NCI-H82 treated with DMSO at 0.1 percent for 48 hours (cell line): ENCODE measurements at regions not wholly inside any gene's neighbourhood (a gene's known extent, or its start where the extent isn't known, plus 50 kb on each side); places are given as distances from the start of the nearest gene placed in this dataset.
"Not testable (repeated sequence)": the region's sequence is repeated elsewhere in the genome, so short reads cannot be mapped to it uniquely, and the experiment has no call there.

ENCODE experiments used
- DNase-seq: peaks from one replicate; lab custom pipeline; 2025; ENCODE audit not compliant: unreplicated experiment; lab: John Stamatoyannopoulos, UW

DNA sequence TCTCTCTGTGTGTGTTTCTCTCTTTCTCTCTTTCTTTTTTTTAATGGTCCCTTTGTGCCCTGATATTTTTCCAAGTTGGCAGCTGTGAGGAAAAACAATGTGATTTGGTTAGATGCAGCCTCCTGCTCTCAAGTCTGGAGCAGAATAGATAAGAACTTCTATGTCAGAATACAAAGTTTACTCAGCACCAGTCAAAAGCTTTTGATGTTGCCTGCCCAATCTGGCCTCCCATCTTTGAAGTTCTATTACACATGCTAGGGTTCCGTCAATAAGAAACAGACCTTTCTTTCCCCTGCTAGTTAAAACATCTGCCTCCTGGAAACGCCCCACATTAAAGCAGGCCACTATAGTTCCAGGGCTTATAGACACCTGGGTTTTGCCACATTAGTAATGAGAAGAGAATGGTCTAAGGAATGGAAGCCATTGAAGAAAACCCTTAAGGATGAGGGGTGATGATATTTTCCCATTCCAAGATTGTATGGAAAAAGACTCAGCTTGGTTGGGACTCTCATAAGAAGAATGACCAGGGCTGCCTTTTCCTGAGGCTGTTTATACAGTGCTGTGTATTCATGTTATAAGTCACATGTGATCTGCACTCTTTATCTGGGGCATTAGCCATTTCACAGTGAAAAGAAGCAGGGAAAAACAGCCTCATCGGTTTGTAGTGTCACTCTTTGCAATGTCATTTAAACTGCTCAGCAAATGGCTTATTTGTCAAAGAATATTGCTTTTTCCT, 414.7 kb upstream of the PROX1 start:
- DNase-seq = no peak

DNA sequence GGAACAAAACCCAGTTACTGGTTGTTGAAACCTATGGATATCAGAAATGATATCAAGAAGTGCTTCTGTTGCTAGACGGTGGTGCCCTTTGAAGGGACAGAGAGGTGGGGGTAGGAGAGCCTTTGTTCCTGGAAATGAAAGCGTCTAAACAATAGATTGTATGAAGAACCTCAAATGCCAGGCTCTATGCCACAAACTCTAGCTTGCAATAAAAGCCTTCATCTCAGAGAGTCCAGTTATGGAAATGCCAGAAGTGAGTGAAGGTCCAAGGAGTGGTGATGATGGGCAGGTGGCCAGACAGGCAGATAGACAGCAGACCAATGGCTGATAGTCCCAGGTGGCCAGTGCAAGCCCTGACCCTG, 414.1 kb upstream of the PROX1 start:
- no peak for DNase-seq

DNA sequence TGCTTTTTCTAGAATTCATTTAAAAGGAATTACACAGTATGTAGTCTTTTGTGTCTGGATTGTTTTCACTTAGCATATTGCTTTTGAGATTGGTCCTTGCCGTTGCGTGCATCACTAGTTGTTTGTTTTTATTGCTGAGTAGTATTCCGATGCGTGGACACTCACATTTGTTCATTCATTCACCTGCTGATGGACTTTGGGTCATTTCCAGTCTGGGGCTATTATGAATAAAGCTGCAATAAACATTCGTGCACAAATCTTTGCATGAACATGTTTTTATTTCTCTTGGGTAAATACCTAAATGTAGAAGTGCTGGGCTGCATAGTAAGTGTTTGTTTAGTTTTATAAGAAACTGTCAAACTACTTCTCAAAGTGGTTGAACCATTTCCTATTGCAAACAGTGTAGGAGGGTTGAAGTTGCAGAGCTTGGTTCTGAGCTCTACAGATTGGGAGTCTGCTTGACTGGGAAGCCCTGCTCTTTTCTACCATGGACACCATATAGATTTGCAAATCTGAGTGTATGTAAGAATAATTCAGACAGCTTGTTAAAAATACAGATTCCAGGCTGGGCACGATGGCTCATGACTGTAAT, 404.7 kb upstream of the PROX1 start:
- DNase-seq = no peak

DNA sequence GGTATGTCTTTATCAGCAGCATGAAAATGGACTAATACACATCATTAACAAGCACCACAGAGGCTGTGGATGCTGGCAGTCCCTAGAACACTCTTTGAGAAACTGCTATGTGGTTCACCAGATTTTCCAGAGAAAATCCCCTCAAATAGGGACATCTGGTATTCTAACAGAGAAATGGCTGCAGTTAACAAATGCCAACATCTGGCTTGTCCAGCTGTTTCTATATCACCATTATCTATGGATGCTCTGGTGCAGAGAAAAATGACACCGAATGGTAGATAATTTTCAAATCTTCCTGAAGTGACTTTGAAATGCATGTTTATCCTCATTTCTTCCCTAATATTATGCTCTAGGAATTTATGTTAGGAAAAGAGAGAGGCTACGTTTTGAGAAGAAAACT, 403.5 kb upstream of the PROX1 start:
- DNase-seq = no peak

DNA sequence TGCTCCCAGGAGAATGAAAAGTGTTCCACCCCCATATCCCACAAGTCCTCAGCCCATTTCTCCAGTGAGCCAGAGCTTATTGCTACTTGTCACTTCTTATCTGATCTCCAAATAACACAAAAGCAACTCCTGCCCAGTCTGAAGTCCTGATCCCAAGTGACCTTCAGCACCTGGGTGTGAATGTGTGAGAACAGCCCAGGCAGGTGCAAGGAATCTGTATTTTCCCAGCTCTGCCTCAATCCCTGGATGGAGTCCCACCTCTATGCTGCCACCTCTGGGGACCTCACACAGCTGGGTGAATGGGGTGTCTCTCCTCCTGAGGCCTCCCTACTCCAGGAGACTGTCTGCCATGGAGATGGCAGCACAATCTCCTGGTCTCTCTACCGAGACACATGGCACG, 402.4 kb upstream of the PROX1 start:
- no peak for DNase-seq

DNA sequence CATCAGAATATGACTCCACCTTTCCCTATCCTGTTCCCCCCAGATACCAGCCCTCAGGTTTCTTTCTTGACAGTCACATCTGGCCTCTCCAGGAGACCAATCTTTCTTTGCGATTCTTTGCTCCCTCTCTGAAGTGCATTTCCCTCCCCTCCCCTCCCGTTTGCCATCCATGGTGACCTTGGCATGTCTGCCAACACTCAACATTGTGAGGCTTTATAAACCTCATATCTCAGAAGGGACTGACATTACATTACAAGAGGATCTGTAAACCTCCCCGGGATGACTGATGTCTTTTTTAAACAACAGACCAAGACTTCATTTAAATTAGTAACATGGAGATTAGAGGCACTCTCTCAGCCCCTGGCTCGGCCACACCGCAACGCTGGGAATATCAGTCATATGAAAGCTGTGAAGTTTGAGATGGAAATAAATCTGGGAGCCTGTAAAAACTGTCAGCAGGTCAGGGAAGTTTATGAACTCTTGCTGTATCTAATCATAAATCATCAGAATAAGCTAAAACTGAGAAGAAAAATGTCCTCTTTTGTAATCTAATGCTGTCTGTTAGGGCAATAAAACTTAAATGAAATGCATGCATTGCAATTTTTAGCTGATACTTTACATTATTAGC, 401.7 kb upstream of the PROX1 start:
- no peak for DNase-seq

DNA sequence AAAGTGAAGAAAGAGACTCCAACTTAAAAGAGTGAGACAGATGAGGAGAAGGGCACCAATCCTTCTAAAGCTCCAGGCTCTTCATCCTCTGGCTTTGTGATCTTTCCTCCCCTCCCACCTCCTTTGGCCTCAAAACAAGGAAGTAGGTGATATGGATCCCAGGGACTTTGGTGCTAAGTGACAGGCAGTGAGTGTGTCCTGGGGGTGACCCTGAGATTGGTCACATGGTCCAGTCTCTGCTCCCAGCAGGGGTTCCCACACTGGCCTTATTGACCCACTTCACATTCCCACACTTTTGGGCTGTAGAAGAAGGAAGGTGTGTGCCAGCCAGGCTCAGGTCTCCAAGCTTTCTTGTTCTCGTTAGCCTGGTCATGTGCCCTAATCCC, 401.2 kb upstream of the PROX1 start:
- DNase-seq = no peak

DNA sequence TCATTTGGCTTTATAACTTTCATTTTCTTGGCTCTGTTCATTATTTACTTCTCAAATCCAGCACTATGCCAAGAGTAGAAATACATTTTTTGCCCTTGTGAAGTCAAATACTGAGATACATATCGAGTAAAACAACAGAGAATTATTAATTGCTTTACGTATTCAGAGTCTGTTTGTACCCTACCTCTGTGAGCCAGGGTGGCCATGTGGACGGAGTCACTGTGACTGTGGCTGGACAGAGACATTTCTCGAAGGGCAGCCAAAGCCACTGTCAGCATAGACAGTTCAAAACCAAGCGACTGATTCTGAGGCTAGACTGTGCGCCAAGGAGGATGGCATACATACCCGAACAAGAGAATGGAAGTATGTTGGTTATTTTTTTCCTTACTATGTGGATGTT, 391.0 kb upstream of the PROX1 start:
- no peak for DNase-seq

DNA sequence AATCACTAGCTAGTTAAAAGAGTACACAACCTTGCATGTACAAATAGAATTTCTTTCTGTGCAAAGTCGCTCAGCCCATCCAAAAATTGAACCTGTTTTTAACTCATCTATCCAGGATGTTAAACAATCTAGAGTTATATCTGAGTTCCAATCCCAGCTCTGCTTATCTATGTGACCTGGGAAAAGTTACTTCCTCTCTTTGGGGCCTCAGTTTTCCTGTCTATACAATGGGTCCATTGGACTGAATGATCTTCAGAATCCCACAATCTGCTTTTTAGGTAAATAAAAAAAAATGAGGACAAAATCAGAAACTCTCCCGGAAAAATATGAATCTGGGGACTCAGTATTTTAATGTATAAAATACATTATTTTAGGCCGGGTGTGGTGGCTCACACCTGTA, 389.5 kb upstream of the PROX1 start:
- no peak for DNase-seq

DNA sequence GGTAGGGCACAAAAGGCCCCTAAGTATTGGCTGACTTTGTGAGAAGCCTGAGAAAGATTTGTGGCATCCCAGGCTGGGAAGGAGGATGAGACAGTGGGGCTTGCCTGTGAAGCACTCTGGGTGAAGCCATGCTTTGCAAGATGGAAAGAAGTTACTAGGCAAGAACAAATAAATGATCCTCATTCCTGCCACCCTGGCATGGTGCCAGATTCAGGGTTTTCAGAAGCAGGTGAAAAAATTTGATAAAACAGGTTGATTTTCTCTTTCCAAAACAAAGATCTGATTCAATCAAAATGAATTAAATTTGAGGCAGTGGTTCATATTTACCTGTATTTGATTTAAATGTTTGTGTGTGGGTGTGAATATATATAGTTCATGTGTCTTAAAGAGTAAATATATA, 386.9 kb upstream of the PROX1 start:
- no peak for DNase-seq

DNA sequence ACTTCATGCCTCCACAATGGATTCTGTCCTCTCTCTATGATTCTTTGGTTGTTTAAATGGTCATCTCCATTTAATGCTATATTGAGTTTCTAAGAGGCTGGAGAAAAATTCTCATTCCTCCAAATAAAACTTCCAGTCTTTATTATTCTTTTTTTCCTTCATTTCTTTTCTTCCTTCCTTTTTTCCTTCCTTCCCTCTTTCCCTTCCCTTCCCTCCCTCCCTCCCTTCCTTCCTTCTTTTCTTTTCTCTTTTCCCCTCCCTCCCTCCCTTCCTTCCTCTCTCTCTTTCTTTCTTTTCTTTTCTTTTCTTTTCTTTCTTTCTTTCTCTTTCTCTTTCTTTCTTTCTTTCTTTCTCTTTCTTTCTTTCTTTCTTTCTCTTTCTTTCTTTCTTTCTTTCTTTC, 386.1 kb upstream of the PROX1 start:
- DNase-seq = not testable (repeated sequence)

DNA sequence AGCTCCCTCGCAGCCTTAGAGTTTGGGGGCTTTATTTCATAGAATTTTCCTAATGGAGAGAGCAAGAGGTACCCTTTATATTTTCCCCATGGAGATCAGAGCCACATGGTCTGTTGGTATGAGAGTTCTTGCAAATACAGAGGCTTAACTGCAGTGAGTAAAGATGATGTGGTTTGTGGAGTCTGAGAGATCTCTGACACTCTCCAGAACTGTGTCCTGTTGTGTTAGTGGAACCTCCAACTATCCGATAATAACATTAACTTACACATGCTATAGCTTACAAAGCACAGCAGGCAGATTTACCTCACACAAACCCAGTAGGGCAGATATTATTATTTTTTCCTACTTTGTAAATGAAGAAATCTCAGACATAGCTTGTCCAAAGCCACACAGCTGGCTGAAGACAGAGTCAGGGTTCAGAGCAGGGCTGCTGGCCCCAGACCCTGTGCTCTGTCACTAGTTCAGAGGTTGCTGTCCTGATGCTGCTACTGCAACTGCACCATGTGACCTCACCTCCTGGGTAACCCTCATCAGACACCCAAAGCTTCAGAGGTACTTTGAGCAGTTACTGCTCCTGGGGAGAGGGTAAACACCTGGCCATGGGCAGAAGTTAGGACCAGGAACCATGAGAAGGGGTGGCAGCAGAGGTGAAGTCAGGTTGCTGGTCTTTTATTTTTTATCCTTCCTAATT, 384.8 kb upstream of the PROX1 start:
- DNase-seq = no peak

DNA sequence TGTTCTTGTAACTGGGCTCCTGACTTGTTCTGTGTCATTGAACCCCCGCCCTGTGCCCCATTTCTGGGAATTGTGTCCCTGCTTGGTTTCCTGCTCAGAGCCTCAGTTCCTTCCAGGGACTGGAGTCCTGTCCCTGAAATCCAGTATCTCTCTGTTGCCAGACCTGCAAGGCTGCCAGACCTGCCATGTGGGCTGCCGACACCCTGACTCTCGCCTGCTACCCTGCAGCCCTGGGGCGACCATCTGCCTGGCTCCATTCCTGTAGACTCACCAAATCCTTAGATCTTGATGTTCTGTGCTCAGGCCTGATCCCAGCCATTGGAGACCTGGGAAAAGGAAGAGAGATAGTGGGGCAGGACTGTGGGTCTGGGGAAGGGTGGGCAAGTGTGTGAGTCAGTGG, 383.3 kb upstream of the PROX1 start:
- no peak for DNase-seq

DNA sequence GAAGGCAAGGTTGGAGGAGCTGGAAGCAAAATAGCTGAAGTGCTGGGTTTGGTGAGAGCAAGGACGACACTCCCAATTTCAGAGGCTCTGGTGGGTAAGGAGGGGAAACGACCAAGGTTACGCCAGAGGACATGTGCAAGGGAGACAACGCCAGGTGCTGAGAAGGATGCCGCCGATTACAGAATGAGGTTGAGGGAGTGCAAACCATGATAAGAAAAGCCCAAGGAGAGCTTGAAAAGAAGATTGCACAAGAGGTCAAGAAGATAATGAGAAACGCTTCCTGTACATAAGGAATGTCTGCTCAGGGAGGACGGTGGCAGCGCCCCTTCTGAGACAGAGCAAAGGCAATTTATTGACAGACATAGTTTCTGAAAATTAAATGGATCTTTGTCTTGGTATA, 382.0 kb upstream of the PROX1 start:
- no peak for DNase-seq

DNA sequence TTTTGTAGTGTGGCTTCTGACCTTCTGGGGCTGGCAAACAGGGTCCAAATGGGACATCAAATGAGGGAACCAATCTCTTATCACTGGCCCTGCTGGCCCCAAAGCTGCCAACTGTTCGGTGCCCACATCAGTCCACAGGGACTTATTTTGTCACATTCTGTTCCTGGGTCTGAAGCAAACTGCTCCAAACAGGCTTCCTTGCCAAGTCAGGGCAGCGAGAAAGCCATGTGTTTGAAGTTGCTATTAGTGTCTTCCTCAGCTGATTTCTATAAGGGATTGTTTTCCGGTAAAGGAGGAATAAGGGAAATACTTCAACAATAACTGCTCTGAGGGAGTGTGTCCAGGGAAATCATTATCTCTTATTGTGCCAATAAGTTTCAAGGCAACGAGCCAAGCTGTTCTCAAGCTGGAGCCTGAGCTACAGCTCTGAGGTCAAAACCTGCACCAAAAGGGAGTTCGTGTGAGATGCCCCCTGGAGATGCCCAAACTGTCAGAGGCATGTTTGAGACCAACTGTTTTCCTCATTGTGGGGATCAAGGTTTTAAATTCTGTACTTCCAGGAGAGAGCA, 381.4 kb upstream of the PROX1 start:
- DNase-seq = no peak

DNA sequence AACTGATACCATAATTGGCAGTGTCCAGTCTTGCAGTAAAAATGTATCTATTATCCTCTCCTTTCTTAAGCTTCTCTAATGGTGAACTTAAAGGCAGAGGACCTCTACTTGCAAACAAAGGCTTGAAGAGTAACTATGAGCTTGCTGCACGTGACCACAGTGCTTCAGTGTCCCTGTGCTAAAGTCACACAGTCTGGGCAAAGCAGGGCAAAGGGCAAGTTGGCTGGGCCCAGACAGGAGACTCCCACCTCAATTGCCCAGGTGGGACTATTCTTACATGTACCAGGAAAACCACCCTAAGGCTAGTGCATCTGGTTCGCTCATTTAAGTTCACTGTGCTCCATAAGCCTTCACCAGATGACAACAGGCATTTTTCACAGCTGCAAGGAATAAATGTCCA, 374.2 kb upstream of the PROX1 start:
- DNase-seq = no peak

DNA sequence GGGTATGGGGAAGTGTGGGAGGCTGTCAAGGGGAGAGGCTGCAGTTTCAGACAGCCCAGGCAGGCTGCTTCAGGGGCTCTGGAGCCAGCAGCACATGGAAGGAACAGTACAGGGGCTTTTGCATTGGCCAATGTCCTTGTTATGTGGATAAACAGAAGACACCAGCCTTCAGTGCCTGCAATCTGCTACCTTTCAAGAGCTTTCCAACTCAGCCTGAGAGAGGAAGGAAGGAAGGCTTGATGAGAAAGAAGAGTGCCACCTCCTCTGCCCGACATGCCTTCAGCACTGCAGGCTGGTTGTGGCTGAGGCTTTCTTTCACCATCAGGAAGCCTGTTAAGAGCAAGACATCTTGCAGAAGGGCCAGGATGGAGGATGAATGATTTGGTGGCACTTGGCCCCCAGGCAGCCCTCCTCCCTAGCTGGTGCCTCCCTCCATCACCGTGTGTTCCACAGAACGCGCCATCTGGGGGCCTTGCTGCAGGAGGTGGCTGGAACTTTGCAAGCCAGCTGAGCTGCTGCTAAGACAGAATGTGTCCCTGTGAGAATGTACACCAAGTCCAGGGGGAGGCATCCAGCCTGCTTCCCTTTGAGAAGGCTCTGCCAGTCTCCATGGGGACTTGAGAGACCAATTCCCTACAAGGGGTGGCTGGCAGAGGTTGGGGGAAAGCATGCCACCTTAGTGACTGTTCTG, 372.4 kb upstream of the PROX1 start:
- DNase-seq = no peak

DNA sequence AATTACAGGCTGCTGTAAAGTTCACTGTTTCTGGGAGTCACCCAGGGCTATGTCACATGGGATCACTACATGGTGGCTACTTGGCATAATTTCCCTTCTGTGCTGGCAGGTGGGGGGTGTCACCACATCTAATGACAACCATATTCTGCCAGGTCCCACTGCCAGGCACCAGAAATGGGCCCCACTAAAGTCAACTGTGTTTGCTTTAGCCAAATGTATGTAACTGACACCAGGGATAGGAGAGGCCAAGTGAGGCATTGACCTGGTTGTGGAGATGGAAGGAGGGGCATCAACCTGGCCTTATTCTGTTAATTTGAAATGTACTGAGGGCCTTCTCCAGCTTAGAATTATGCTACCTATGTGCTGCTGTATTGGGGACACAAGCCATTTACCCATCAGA, 370.6 kb upstream of the PROX1 start:
- no peak for DNase-seq

DNA sequence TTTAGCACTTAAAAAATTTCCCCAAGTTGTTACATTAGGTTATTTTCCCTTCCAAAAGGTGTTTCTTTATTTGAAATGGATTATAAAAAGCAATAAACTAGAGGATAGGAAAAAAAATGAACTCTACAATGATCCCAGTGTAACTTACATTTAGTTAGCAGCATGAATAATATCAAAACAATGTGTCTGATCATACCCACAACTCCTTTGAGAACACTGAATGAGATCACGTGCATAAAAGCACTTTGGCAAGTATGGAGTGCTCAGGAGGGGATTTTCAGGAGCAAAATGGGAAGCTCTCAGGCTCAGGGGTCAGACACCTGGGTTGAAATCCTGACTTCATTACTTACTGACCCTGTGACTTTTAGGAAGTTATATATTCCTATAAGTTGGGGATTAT, 369.7 kb upstream of the PROX1 start:
- DNase-seq = no peak

DNA sequence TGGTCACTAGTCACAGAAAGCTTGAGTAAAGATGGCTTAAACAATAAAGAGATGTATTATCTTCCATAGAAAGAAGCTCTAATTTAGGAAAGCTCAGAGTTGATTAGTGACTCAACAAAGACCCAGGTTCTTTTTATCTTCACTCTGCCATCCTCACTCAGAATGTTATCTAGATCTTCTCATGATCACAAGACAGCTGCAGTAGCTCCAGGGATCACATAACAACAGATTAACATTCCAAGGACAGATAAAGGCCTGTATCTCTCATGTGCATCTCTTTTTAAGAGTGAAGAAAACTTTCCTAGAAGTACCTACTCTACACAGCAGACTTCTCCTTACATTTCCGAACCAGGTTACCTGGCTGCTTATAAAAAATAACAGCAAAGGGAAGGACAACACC, 368.7 kb upstream of the PROX1 start:
- no peak for DNase-seq

DNA sequence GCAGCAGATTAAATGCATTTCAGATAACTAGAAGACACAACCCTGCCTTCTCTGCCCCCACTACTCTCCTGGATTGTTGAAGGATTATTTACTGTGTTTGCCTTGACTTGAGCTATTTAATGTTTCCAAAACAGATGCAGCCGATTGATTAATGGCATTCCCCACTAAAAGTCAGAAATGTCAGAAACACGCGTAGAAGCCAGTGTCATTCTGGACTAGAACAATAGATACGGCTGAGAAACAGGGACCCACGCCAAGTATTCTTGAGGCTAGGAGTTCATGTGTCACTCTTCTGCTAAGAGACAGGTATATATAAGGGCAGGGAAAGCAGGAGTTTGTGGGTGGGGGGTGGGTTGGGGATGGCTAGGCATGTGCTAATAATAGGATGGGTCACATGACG, 366.7 kb upstream of the PROX1 start:
- DNase-seq = no peak
